ENCODE measurements at regions not wholly inside any gene's neighbourhood (a gene's known extent, or its start where the extent isn't known, plus 50 kb on each side); places are given as distances from the start of the nearest gene placed in this dataset.

DNA sequence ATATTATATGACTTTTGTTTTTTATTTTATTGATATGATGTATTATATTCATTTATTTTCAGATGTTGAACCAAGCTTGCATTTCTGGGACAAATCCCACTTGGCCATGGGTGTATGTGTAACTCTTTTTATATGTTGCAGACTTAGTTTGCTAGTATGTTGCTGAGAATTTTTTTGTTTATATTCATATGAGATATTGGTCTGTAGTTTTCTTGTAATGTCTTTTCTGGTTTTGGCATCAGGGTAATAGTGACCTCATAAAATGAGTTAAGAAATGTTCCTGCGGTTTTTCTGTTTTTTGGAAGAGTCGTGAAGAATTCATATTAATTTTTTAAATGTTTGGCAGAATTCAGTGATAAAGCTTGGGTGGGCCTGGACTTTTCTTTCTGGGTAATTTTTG is 88.7 kb downstream of the ASB1 start:
- WGBS, 2 donors = 76 to 89% methylated on average over 2 of the region's 2 CpGs
- ATAC-seq (no peak), DNase-seq (no peak), FAIRE-seq (no peak)
- Histone ChIP-seq H3K4me1 (no peaks in the 10 kb centered on the region), H3K36me3 (no peaks in the 10 kb centered on the region), H3K27me3 (no peaks in the 10 kb centered on the region), H3K27ac (no peak overlapping the region), H3K4me3 (no peak overlapping the region), H3K9me3 (no peaks in the 10 kb centered on the region)
- TF ChIP-seq, protein P1, sequence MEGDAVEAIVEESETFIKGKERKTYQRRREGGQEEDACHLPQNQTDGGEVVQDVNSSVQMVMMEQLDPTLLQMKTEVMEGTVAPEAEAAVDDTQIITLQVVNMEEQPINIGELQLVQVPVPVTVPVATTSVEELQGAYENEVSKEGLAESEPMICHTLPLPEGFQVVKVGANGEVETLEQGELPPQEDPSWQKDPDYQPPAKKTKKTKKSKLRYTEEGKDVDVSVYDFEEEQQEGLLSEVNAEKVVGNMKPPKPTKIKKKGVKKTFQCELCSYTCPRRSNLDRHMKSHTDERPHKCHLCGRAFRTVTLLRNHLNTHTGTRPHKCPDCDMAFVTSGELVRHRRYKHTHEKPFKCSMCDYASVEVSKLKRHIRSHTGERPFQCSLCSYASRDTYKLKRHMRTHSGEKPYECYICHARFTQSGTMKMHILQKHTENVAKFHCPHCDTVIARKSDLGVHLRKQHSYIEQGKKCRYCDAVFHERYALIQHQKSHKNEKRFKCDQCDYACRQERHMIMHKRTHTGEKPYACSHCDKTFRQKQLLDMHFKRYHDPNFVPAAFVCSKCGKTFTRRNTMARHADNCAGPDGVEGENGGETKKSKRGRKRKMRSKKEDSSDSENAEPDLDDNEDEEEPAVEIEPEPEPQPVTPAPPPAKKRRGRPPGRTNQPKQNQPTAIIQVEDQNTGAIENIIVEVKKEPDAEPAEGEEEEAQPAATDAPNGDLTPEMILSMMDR (IDR thresholded peaks at IDR 0.05) = no peak
- intact Hi-C loops (cut with DNase I) = no loop called here

DNA sequence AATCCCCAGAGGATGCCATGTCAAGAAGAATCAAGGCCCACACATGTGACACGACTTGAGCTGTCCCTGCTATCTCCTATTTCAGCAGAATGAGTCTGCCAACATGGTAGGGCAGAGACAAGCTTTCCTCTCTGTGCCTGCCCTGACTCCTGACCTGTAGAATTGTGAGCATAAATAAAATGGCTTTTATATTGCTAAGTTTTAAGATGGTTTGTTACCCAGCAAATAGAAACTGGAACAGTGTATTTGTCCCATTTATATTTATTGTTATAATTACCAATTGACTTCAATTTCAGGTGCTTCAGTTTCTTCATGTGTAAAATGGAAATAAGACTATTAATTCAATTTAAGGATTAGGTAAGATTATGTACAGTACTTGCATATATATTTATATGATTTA is 90.5 kb downstream of the ASB1 start:
- Histone ChIP-seq H3K9me3 (no peaks in the 10 kb centered on the region), H3K27me3 (no peaks in the 10 kb centered on the region), H3K4me3 (no peak overlapping the region), H3K36me3 (no peaks in the 10 kb centered on the region), H3K27ac (no peak overlapping the region), H3K4me1 (no peaks in the 10 kb centered on the region)
- WGBS, 2 donors = 69 to 71% methylated on average over 1 of the region's 1 CpG
- intact Hi-C loops (cut with DNase I) = no loop called here
- TF ChIP-seq, protein P1 (IDR thresholded peaks at IDR 0.05) = no peak
- FAIRE-seq (no peak), ATAC-seq (no peak), DNase-seq (no peak)

DNA sequence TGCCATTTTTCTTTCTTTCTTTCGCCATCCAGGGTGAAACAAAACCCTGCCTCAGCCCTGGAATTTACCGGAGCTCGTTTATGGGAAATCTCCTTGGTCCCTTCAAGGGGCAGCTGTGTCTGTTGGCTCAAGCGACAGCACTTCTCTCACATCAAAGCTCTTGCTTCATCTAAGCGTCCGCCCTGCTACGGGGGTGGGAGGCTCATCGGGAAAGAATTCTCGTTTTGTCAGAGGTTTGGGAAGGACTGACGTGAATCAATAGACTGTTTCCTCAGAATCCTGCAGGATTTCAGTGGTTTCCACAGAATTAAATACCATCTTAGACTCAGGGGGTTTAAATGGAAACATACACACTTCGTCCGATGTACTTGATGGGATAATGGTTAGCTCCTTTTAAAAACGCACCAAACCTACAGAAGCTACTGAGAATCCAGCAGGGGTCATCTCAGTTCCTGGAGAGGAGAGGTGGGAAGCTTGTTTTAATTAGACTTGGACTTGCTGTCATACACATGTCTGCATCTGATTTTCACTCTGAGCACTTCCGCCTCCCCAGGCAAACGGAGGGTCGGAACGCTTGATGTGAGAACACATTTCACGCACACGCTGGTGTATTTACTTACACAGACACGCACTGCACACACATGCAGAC is 91.6 kb downstream of the ASB1 start:
- H3K4me1 ChIP-seq = no peaks in the 10 kb centered on the region
- no peaks in the 10 kb centered on the region for H3K36me3 ChIP-seq
- intact Hi-C loops (cut with DNase I) = no loop called here
- FAIRE-seq (no peak), ATAC-seq (no peak), DNase-seq (no peak)
- no peaks in the 10 kb centered on the region for H3K9me3 ChIP-seq
- TF ChIP-seq, protein P1 (IDR thresholded peaks at IDR 0.05) = no peak
- no peak overlapping the region for H3K4me3 ChIP-seq
- H3K27me3 ChIP-seq = no peaks in the 10 kb centered on the region
- 82 to 85% methylated on average over 20 of the region's 20 CpGs for WGBS, 2 donors
- H3K27ac ChIP-seq = no peak overlapping the region

DNA sequence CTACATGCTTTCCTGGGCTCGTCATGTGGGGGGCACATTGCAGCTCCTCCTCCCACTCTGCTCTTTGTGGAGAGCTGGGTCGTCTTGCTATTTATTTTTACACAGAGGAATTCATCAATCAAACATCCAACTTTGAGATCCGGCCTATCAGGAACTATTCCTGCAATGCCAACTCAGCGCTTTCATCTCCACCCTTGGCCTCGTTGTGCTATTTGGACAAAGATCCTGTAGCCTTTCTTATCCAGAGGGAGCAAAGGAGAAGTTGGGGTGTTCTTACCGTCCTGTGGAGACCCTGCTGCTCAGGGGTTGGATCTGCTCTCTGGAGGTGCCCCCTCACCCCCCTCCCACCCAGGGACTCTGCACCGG is 92.1 kb downstream of the ASB1 start:
- WGBS, 2 donors = 66 to 73% methylated on average over 7 of the region's 7 CpGs
- no peak for FAIRE-seq

DNA sequence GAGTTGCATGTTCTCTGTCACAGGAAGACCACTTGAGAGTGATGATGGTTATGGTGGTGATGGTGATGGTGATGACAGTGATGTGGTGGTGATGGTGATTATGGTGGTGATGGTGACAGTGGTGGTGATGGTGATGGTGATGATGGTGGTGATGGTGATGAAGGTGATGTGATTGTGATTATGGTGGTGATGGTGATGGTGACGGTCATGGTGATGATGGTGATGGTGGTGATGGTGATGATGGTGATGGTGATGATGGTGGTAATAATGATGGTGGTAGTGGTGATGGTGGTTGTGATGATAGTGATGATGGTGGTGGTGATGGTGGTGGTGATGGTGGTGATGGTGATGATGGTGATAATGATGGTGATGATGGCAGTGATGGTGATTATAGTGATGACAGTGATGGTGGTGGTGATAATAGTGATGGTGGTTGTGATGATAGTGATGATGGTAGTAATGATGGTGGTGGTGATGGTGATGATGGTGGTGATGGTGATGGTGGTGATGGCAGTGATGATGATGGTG is 93.7 kb downstream of the ASB1 start:
- DNase-seq (no peak), ATAC-seq (no peak), FAIRE-seq (no peak)
- Histone ChIP-seq H3K4me1 (no peaks in the 10 kb centered on the region), H3K27me3 (no peaks in the 10 kb centered on the region), H3K9me3 (no peaks in the 10 kb centered on the region), H3K4me3 (no peak overlapping the region), H3K27ac (no peak overlapping the region), H3K36me3 (no peaks in the 10 kb centered on the region)
- WGBS, 2 donors = 86 to 91% methylated on average over 1 of the region's 1 CpG
- intact Hi-C loops (cut with DNase I) = no loop called here
- TF ChIP-seq, protein P1 (IDR thresholded peaks at IDR 0.05) = no peak

More for the DNA sequence above, 92.1 kb downstream of the ASB1 start:
- ATAC-seq (no peak), DNase-seq (no peak)
- intact Hi-C loops (cut with DNase I) = no loop called here
- H3K27me3 ChIP-seq = no peaks in the 10 kb centered on the region
- no peak overlapping the region for H3K4me3 ChIP-seq
- no peaks in the 10 kb centered on the region for H3K4me1 ChIP-seq
- no peak overlapping the region for H3K27ac ChIP-seq
- no peaks in the 10 kb centered on the region for H3K9me3 ChIP-seq
- no peaks in the 10 kb centered on the region for H3K36me3 ChIP-seq
- TF ChIP-seq, protein P1 (IDR thresholded peaks at IDR 0.05) = no peak

Measured in pancreas (tissue), 10 donors.